Esophagus muscularis mucosa (tissue), 4 donors: ENCODE measurements at regions not wholly inside any gene's neighbourhood (a gene's known extent, or its start where the extent isn't known, plus 50 kb on each side); places are given as distances from the start of the nearest gene placed in this dataset.

Experiments used
- DNase-seq: peaks from one replicate; pipeline ENCODE4 v3.0.0-alpha.2; 2017; ENCODE audit errors: extremely low spot score
- H3K27ac ChIP-seq, 4 donors: fragments of 200-600 bp; sonication (generic); replicated peaks in 1 of 4; 1 replicate in 3 of 4; 2 replicates in 1 of 4; pipeline ENCODE4 v1.5.1; 2016 to 2019; ENCODE audit warnings: mild to moderate bottlenecking in 1 of 4
- H3K27me3 ChIP-seq, 4 donors: fragments of 200-600 bp; sonication (generic); one replicate each; pipeline versions ENCODE4 v1.5.1 to v1.6.0; 2016 to 2019
- H3K36me3 ChIP-seq, 4 donors: fragments of 200-600 bp; sonication (generic); one replicate each; pipeline ENCODE4 v1.5.1; 2016 to 2019
- H3K4me1 ChIP-seq, 4 donors: fragments of 200-600 bp; sonication (generic); one replicate each; pipeline ENCODE4 v1.5.1; 2016 to 2019
- H3K4me3 ChIP-seq, 4 donors: fragments of 200-600 bp; sonication (generic); 1 replicate in 2 of 4; 2 replicates in 2 of 4; pipeline ENCODE4 v1.5.1; 2016 to 2019; ENCODE audit warnings: mild to moderate bottlenecking in 4 of 4, moderate library complexity in 1 of 4
- H3K9me3 ChIP-seq, 4 donors: fragments of 200-600 bp; sonication (generic); 1 replicate in 3 of 4; 2 replicates in 1 of 4; pipeline ENCODE4 v1.5.1; 2016 to 2019
- EP300 ChIP-seq: sonication (generic); formaldehyde crosslinking; IDR thresholded peaks from one replicate; pipeline ENCODE4 v1.6.1; 2017; ENCODE audit warnings: antibody characterized with exemption
- POLR2A ChIP-seq: fragments of 450-650 bp; IDR thresholded peaks from one replicate; pipeline ENCODE4 v1.6.1; 2017; ENCODE audit warnings: antibody characterized with exemption, moderate library complexity, mild to moderate bottlenecking, low read depth
- POLR2AphosphoS5 ChIP-seq, 2 donors: sonication (generic); formaldehyde crosslinking; IDR thresholded peaks; one replicate each; pipeline ENCODE4 v1.6.1; 2017; ENCODE audit warnings: antibody characterized with exemption in 2 of 2
- WGBS: methylation state at CpG from one replicate; pipeline ENCODE4 v1.1.5; 2018; 5-methylcytosine and 5-hydroxymethylcytosine counted together
- intact Hi-C: fragments of 100-400 bp; cut with DNase I; formaldehyde crosslinking; loops from one replicate; pipeline ENCODE4 v1.15.1; 2023
- TF ChIP-seq, protein P1 (sequence below), 3 experiments: fragments of 200-600 bp in 2 of 3; fragments of 450-650 bp in 1 of 3; sonication (generic) in 2 of 3; IDR thresholded peaks; one replicate each; pipeline ENCODE4 v1.5.1; 2017 to 2019; ENCODE audit warnings: antibody characterized with exemption in 3 of 3, mild to moderate bottlenecking in 2 of 3, moderate library complexity in 1 of 3

DNA sequence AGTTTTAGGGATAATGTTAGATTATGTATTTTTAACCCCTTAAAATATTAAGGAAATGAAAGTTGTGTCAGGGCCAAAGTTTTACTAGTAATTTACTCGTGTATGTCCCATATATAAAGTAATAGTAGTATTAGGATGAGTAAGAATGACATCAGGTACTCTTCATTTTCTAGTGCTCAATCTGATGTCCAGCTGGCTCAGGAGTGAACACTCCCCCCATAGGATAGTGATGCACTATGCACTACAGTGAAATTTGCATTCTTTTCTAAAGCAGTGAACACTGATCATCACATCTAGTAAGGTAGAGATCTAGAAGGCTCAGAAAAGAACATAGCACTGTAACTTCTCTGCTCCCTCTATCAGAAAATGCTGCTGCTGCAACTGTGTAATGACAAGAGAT is 409.7 kb downstream of the GLUD2 start:
- no peaks in the 10 kb centered on the region for H3K9me3 ChIP-seq
- H3K4me3 ChIP-seq: no peak overlapping the region
- no peak overlapping the region for H3K27ac ChIP-seq
- intact Hi-C loops: no loop called here
- WGBS: 47% methylated on average over 1 of the region's 1 CpG
- no peaks in the 10 kb centered on the region for H3K4me1 ChIP-seq
- H3K27me3 ChIP-seq: no peaks in the 10 kb centered on the region
- no peaks in the 10 kb centered on the region for H3K36me3 ChIP-seq
- no peak for DNase-seq
- TF ChIP-seq, protein P1, sequence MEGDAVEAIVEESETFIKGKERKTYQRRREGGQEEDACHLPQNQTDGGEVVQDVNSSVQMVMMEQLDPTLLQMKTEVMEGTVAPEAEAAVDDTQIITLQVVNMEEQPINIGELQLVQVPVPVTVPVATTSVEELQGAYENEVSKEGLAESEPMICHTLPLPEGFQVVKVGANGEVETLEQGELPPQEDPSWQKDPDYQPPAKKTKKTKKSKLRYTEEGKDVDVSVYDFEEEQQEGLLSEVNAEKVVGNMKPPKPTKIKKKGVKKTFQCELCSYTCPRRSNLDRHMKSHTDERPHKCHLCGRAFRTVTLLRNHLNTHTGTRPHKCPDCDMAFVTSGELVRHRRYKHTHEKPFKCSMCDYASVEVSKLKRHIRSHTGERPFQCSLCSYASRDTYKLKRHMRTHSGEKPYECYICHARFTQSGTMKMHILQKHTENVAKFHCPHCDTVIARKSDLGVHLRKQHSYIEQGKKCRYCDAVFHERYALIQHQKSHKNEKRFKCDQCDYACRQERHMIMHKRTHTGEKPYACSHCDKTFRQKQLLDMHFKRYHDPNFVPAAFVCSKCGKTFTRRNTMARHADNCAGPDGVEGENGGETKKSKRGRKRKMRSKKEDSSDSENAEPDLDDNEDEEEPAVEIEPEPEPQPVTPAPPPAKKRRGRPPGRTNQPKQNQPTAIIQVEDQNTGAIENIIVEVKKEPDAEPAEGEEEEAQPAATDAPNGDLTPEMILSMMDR (IDR thresholded peaks at IDR 0.05): no peak
- TF ChIP-seq EP300: no peak
- no peak for TF ChIP-seq POLR2AphosphoS5 (IDR thresholded peaks at IDR 0.05)
- no peak for TF ChIP-seq POLR2A

DNA sequence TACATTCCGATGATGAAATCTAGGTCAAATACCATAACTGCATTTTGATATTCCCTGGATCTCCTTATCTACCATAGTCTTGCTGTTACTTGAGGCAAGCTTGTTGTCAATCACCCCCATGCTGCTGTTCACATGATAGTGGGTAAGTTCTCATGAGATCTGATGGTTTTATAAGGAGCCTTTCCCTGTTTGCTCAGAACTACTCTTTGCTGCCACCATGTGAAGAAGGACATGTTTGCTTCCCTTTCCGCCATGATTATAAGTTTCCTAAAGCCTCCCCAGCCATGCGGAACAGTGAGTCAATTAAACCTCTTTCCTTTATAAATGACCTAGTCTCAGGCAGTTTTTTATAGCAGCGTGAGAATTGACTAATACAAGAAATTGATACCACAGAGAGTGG is 432.0 kb downstream of the GLUD2 start:
- Histone ChIP-seq H3K4me3 (no peak overlapping the region), H3K9me3 (no peaks in the 10 kb centered on the region), H3K27ac (no peak overlapping the region), H3K36me3 (no peaks in the 10 kb centered on the region), H3K27me3 (no peaks in the 10 kb centered on the region), H3K4me1 (no peaks in the 10 kb centered on the region)
- WGBS: 47% methylated on average over 4 of the region's 4 CpGs
- intact Hi-C loops: no loop called here
- no peak for TF ChIP-seq EP300
- DNase-seq: no peak

DNA sequence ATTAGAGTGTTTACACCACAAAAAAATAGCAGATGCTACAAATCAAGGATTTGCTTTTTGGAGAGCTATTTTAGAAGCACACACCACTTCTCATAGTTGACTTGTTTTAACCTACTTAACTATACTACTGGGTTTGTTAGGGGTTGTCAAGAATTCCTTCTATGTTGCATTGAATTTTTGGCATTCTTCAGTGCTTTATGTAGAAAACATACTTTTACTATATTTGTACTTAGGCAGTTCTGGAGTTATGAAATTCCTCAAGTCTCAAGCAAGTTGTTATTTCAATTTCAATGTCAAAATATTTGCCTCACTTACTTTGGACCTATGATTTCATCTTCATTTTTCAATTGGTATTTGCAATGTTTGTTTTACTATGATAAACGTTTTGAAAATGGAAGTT is 449.6 kb downstream of the GLUD2 start:
- TF ChIP-seq, protein P1 (IDR thresholded peaks at IDR 0.05): no peak
- no peak for TF ChIP-seq POLR2AphosphoS5 (IDR thresholded peaks at IDR 0.05)
- no peak for TF ChIP-seq POLR2A
- no peak for TF ChIP-seq EP300
- H3K4me3 ChIP-seq: no peak overlapping the region
- no peaks in the 10 kb centered on the region for H3K27me3 ChIP-seq
- 0% methylated on average over 1 of the region's 1 CpG for WGBS
- no peak for DNase-seq
- no peaks in the 10 kb centered on the region for H3K36me3 ChIP-seq
- no peak overlapping the region for H3K27ac ChIP-seq
- intact Hi-C loops: no loop called here
- no peaks in the 10 kb centered on the region for H3K9me3 ChIP-seq
- no peaks in the 10 kb centered on the region for H3K4me1 ChIP-seq

DNA sequence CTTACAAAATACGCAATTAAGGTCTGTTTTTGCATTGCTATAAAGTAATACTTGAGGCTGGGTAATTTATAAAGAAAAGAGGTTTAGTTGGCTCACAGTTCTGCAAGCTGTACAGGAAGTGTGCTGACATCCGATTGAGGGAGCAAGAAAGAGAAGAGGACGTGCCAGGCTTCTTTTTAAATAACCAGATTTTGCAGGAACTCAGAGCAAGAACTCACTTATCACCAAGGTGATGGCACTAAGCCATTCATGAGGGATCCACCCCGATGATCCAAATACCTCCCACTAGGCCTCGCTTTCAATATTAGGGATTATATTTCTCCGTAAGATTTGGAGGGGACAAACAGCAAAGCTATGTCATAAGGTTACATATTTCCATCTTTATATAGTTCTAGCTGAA is 456.7 kb downstream of the GLUD2 start:
- Histone ChIP-seq H3K27me3 (no peaks in the 10 kb centered on the region), H3K9me3 (no peaks in the 10 kb centered on the region), H3K4me3 (no peak overlapping the region), H3K27ac (no peak overlapping the region), H3K36me3 (no peaks in the 10 kb centered on the region), H3K4me1 (no peaks in the 10 kb centered on the region)
- 64% methylated on average over 6 of the region's 6 CpGs for WGBS
- no peak for TF ChIP-seq POLR2AphosphoS5 (IDR thresholded peaks at IDR 0.05)
- TF ChIP-seq EP300: no peak
- TF ChIP-seq, protein P1 (IDR thresholded peaks at IDR 0.05): no peak
- no peak for TF ChIP-seq POLR2A
- no peak for DNase-seq
- intact Hi-C loops: no loop called here

DNA sequence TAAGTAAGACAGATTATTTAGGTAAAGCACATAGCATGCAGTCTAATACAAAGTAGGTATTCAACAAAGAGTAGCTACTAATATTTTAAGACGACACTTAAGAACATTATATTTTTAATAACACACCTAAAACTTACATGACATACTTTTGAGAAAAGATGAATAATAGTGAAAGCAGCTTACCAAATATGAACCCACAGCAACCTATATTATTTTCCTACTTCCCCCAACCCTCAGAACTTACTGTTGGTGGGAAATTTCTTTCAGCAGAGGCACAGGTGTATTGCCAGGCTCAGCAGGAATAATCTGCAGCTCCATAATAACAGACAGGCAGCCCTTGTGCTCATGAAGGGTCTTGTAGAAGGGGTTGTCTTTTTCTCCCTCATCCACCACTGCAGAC is 498.9 kb downstream of the GLUD2 start:
- no peaks in the 10 kb centered on the region for H3K36me3 ChIP-seq
- H3K9me3 ChIP-seq: peaks cover 0 to 4% (median 0%) of the 10 kb centered on the region in 4 donors
- no peaks in the 10 kb centered on the region for H3K4me1 ChIP-seq
- 80% methylated on average over 1 of the region's 1 CpG for WGBS
- DNase-seq: no peak
- TF ChIP-seq, protein P1 (IDR thresholded peaks at IDR 0.05): no peak
- no peak for TF ChIP-seq POLR2AphosphoS5 (IDR thresholded peaks at IDR 0.05)
- TF ChIP-seq POLR2A: no peak
- TF ChIP-seq EP300: no peak
- no peak overlapping the region for H3K27ac ChIP-seq
- H3K4me3 ChIP-seq: no peak overlapping the region
- no peaks in the 10 kb centered on the region for H3K27me3 ChIP-seq
- intact Hi-C loops: no loop called here
